Mucosa of gallbladder (tissue), 1 donor: ENCODE measurements at regions not wholly inside any gene's neighbourhood (a gene's known extent, or its start where the extent isn't known, plus 50 kb on each side); places are given as distances from the start of the nearest gene placed in this dataset.

Source experiments
- DNase-seq: peaks from one replicate; pipeline ENCODE4 v3.0.0-alpha.2; 2020; ENCODE audit warnings: low spot score
- donor health status: DM: no; HTN: no; CAD: no.

- DNase-seq = no peak
Observed at GRCh38 chr4:122305853-122306252, 73.0 kb upstream of the ADAD1 start.

DNA sequence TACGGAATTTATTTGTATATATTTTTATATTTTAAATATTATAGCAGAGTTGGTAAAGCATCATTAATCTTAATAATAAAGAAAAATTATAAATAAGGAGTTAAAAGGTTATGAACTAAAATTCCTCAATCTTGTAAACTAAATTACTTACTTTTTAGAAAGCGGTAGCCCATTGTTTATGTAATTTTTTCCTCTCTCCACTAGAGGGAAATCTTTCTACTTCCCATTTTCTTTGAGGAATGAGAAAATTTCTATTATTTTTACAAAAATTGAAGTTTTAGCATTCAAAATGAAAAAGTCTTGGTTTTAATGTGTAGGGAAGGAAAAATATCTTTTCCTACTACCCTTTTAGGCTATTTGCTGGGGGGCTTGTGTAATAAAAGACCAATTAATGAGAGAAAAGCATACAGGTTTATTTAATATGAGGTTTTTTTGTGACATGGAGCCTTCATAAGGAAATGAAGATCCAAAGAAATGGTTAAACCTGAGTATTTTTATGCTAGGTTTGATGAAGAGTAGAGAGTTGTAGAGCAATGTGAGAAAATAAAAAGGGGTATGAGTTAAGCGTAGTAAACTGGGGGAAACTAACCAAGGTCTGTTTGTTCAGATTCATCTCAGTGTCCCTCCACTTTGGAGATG lies 68.7 kb upstream of the ADAD1 start:
- DNase-seq = no peak

GRCh38 chr4:122313006-122313646 lies 65.7 kb upstream of the ADAD1 start:
- no peak for DNase-seq

DNA sequence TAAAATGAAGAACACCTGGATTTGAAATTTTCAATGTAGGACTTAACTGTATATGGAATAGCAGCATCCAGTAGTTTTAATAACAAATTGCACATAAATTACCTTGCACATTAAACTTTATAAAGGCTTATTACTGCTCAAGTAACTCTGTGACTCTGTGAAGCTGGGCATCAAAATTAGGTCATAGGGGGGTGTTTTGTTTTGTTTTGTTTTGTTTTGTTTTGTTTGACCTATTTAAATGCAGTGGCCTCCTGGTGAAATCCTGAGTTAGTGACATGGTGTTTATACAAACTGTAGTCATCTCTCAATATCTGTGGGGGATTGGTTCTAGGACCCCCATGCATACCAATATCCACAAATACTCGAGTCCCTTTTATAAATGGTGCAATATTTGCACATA lies 51.9 kb upstream of the ADAD1 start:
- DNase-seq = no peak

DNA sequence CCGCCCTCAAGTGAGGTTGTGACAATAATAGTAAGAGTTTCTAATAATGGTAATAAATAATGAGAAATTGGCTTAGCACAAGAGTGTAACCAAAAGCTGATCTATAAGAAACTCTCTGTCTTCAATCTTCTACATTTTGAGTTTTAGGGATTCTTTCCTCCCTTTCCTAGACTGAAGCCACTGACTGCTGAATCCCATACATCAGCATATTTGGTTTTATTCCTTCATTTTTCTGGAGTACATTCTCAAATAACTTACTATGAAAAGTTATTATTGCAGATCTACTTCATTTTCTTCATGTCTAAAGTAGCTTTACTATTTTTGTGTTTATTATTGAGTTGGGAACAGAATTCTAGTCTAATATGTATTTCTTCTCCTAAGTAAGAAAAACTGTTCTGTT lies 49.9 kb upstream of the ADAD1 start:
- no peak for DNase-seq
